ENCODE measurements at regions not wholly inside any gene's neighbourhood (a gene's known extent, or its start where the extent isn't known, plus 50 kb on each side); places are given as distances from the start of the nearest gene placed in this dataset.

DNA sequence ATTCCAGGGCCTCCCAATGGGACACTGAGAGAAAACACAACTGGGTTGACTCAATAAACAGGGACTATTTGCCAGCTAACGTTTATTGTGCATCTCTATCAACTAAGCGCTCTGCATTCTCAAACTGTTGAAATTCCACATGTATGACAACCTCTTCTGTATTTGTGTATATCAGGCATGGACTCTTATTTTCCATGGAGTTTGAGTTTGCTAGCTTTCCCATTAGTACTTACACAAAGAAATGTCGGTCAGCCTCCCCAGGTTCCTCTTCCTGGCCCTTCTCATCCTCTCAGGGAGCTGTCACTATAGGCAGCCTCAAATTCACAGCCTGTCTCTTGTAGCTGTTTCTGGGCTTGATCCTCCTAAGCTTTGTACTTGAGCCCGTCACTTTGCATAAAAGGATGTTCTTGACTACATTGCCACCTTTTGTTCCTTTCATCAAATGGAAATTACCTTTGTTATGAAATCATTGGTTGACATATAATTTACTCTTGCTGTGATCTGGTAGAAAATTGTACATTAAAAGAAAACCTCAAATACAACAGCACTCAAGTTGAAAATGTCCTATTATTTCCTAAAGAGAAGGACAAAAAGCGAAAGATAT, 60.0 kb upstream of the NTPCR start:
- Histone ChIP-seq H3K27ac (replicated peaks) (no peak overlapping the region), H3K27me3 (ENCODE audit: insufficient read depth, poor library complexity, severe bottlenecking) (no peaks in the 10 kb centered on the region), H3K4me3 (replicated peaks; ENCODE audit: insufficient read depth, low read length) (no peak overlapping the region)
- TF ChIP-seq SPI1 (IDR thresholded peaks at IDR 0.05; ENCODE audit: borderline replicate concordance, low read depth) (no peak), GABPA (IDR thresholded peaks at IDR 0.05; ENCODE audit: low read depth) (no peak), POLR2AphosphoS5 (IDR thresholded peaks at IDR 0.05; ENCODE audit: low read depth) (no peak)
- TF ChIP-seq, protein P1, sequence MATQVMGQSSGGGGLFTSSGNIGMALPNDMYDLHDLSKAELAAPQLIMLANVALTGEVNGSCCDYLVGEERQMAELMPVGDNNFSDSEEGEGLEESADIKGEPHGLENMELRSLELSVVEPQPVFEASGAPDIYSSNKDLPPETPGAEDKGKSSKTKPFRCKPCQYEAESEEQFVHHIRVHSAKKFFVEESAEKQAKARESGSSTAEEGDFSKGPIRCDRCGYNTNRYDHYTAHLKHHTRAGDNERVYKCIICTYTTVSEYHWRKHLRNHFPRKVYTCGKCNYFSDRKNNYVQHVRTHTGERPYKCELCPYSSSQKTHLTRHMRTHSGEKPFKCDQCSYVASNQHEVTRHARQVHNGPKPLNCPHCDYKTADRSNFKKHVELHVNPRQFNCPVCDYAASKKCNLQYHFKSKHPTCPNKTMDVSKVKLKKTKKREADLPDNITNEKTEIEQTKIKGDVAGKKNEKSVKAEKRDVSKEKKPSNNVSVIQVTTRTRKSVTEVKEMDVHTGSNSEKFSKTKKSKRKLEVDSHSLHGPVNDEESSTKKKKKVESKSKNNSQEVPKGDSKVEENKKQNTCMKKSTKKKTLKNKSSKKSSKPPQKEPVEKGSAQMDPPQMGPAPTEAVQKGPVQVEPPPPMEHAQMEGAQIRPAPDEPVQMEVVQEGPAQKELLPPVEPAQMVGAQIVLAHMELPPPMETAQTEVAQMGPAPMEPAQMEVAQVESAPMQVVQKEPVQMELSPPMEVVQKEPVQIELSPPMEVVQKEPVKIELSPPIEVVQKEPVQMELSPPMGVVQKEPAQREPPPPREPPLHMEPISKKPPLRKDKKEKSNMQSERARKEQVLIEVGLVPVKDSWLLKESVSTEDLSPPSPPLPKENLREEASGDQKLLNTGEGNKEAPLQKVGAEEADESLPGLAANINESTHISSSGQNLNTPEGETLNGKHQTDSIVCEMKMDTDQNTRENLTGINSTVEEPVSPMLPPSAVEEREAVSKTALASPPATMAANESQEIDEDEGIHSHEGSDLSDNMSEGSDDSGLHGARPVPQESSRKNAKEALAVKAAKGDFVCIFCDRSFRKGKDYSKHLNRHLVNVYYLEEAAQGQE (IDR thresholded peaks at IDR 0.05; ENCODE audit: insufficient replicate concordance, low read depth) = no peak
- TF ChIP-seq, protein P2, sequence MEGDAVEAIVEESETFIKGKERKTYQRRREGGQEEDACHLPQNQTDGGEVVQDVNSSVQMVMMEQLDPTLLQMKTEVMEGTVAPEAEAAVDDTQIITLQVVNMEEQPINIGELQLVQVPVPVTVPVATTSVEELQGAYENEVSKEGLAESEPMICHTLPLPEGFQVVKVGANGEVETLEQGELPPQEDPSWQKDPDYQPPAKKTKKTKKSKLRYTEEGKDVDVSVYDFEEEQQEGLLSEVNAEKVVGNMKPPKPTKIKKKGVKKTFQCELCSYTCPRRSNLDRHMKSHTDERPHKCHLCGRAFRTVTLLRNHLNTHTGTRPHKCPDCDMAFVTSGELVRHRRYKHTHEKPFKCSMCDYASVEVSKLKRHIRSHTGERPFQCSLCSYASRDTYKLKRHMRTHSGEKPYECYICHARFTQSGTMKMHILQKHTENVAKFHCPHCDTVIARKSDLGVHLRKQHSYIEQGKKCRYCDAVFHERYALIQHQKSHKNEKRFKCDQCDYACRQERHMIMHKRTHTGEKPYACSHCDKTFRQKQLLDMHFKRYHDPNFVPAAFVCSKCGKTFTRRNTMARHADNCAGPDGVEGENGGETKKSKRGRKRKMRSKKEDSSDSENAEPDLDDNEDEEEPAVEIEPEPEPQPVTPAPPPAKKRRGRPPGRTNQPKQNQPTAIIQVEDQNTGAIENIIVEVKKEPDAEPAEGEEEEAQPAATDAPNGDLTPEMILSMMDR (IDR thresholded peaks at IDR 0.05; ENCODE audit: insufficient read depth, low read length) = no peak
- no peak for DNase-seq (ENCODE audit: low read depth in 1 of 2, low spot score in 1 of 2)

DNA sequence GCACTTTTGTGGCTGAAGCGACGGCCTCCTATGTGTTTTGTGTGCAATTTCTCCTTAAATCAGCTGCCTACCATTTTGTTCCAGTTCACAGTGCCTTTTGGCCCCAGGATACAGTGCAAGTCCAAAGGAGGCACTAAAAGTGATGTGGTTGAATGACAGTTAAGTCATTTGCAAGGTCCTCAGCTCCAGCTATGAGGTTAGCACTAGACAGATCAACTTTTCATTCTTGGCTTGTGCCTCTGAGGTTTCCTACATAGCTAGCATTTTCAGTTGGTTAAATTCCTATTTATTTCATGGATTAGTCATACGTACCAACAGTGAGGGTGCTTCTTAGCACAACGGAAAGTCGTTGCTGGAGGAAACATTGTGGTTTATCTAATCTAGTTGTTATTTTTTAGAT, 59.3 kb upstream of the NTPCR start:
- Histone ChIP-seq H3K27me3 (ENCODE audit: insufficient read depth, poor library complexity, severe bottlenecking) (no peaks in the 10 kb centered on the region), H3K4me3 (replicated peaks; ENCODE audit: insufficient read depth, low read length) (no peak overlapping the region), H3K27ac (replicated peaks) (no peak overlapping the region)
- TF ChIP-seq, protein P2 (IDR thresholded peaks at IDR 0.05; ENCODE audit: insufficient read depth, low read length) = no peak
- TF ChIP-seq, protein P1 (IDR thresholded peaks at IDR 0.05; ENCODE audit: insufficient replicate concordance, low read depth) = no peak
- TF ChIP-seq SPI1 (IDR thresholded peaks at IDR 0.05; ENCODE audit: borderline replicate concordance, low read depth) = no peak
- no peak for TF ChIP-seq GABPA (IDR thresholded peaks at IDR 0.05; ENCODE audit: low read depth)
- TF ChIP-seq POLR2AphosphoS5 (IDR thresholded peaks at IDR 0.05; ENCODE audit: low read depth) = no peak
- DNase-seq (ENCODE audit: low read depth in 1 of 2, low spot score in 1 of 2) = peak in 1 of 2 experiments; percentile 47

DNA sequence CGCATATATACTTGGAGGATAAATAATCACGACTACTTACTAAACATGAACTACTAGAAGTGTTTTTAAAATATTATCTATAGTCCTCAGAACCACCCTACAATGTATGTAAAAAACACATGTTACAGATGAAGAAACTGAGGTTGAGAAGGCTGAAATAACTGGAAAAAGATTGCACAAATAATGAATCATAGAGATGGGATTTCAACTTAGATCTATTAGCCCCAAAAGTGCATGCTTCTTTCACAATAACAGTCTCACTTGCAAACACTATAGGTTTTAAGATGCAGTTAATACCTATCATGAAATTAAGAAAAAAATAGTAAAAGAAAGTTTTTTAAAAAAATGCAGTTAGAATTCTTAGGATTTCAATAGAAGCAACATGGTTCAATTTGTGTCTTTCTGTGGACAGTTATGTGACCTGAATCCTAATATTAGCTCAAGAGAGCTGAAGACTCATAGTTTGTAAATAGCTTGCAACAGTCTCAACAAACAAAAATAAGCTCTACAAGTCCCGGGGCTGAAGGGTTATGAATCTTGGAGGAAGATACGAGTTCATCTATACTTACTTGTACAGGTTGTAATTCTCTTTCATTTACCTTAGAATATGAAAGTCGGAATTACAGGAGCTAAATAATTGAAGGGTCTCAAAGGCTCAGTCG, 58.6 kb upstream of the NTPCR start:
- peak in 1 of 2 experiments; percentile 77 for DNase-seq (ENCODE audit: low read depth in 1 of 2, low spot score in 1 of 2)
- Histone ChIP-seq H3K27ac (replicated peaks) (no peak overlapping the region), H3K4me3 (replicated peaks; ENCODE audit: insufficient read depth, low read length) (no peak overlapping the region), H3K27me3 (ENCODE audit: insufficient read depth, poor library complexity, severe bottlenecking) (no peaks in the 10 kb centered on the region)
- no peak for TF ChIP-seq POLR2AphosphoS5 (IDR thresholded peaks at IDR 0.05; ENCODE audit: low read depth)
- no peak for TF ChIP-seq GABPA (IDR thresholded peaks at IDR 0.05; ENCODE audit: low read depth)
- TF ChIP-seq, protein P1 (IDR thresholded peaks at IDR 0.05; ENCODE audit: insufficient replicate concordance, low read depth) = no peak
- TF ChIP-seq SPI1 (IDR thresholded peaks at IDR 0.05; ENCODE audit: borderline replicate concordance, low read depth) = no peak
- TF ChIP-seq, protein P2 (IDR thresholded peaks at IDR 0.05; ENCODE audit: insufficient read depth, low read length) = no peak

Data from HL-60 (cell line).